T-cell (primary cell): ENCODE measurements at regions not wholly inside any gene's neighbourhood (a gene's known extent, or its start where the extent isn't known, plus 50 kb on each side); places are given as distances from the start of the nearest gene placed in this dataset.

ENCODE experiments used
- ATAC-seq, 4 experiments: fragments of 200-7000 bp in 3 of 4; fragments of 150-1000 bp in 1 of 4; cut with Tn5 transposase; replicated peaks in 1 of 4; 1 replicate in 3 of 4; 2 replicates in 1 of 4; pipeline ENCODE4 v1.10.0; 2021; ENCODE audit warnings: moderate library complexity in 3 of 4, mild to moderate bottlenecking in 2 of 4, moderate number of reproducible peaks in 1 of 4
- CTCF ChIA-PET, 2 donors: fragments of 300-600 bp; sonication (Branson Sonifier 250); formaldehyde crosslinking; loops; one replicate each; lab custom pipeline; 2022; ENCODE audit warnings: antibody characterized with exemption in 2 of 2; lab: Charles Lee
- POLR2A ChIA-PET, 2 donors: fragments of 300-600 bp; sonication (Branson Sonifier 250); formaldehyde crosslinking; loops; one replicate each; lab custom pipeline; 2022; ENCODE audit warnings: antibody characterized with exemption in 2 of 2; lab: Charles Lee
- DNase-seq, 35 experiments: peaks; one replicate each; pipeline versions ENCODE4 v3.0.0 to v3.0.0-alpha.2; 2013 to 2023
- H3K27ac ChIP-seq: one replicate; pipeline ENCODE4 v1.5.1; 2013; ENCODE audit warnings: low read length
- H3K27me3 ChIP-seq, 2 experiments: replicated peaks in 1 of 2; 1 replicate in 1 of 2; 2 replicates in 1 of 2; pipeline versions ENCODE4 v1.6.1 to v1.7.0; 2013; ENCODE audit warnings: low read length in 1 of 2, mixed read lengths in 1 of 2; ENCODE audit not compliant: control insufficient read depth in 2 of 2, insufficient read depth in 2 of 2; ENCODE audit errors: extremely low read depth in 1 of 2
- H3K36me3 ChIP-seq, 2 donors: 1 replicate in 1 of 2; 2 replicates in 1 of 2; pipeline versions ENCODE4 v1.6.1 to v1.7.0; 2013; ENCODE audit warnings: low read length in 1 of 2; ENCODE audit not compliant: control insufficient read depth in 2 of 2, insufficient read depth in 1 of 2; ENCODE audit errors: extremely low read depth in 1 of 2
- H3K4me1 ChIP-seq, 2 experiments: 1 replicate in 1 of 2; 2 replicates in 1 of 2; pipeline versions ENCODE4 v1.6.1 to v1.7.0; 2013; ENCODE audit warnings: low read length in 2 of 2, mixed read lengths in 1 of 2; ENCODE audit not compliant: insufficient read depth in 2 of 2, control insufficient read depth in 1 of 2; ENCODE audit errors: extremely low read depth in 1 of 2
- H3K4me3 ChIP-seq, 2 donors: 1 replicate in 1 of 2; 2 replicates in 1 of 2; pipeline versions ENCODE4 v1.5.1 to v1.7.0; 2013; ENCODE audit warnings: mild to moderate bottlenecking in 2 of 2, low read length in 1 of 2, moderate library complexity in 1 of 2; ENCODE audit not compliant: control insufficient read depth in 1 of 2; ENCODE audit errors: extremely low read depth in 1 of 2
- H3K9me3 ChIP-seq: 2 replicates; pipeline ENCODE4 v1.7.0; 2013
- H3K27ac Mint-ChIP-seq, 2 donors: one replicate each; pipeline ENCODE4 v1.8.0; 2020 to 2021; ENCODE audit warnings: mild to moderate bottlenecking in 2 of 2, mixed read lengths in 2 of 2
- H3K27me3 Mint-ChIP-seq, 2 donors: one replicate each; pipeline ENCODE4 v1.8.0; 2021 to 2022; ENCODE audit warnings: mixed read lengths in 2 of 2
- H3K36me3 Mint-ChIP-seq: one replicate; pipeline ENCODE4 v1.8.0; 2021; ENCODE audit warnings: mixed read lengths
- H3K4me1 Mint-ChIP-seq, 3 donors: one replicate each; pipeline ENCODE4 v1.8.0; 2020 to 2022; ENCODE audit warnings: mixed read lengths in 3 of 3, mild to moderate bottlenecking in 1 of 3
- H3K4me3 Mint-ChIP-seq, 3 donors: one replicate each; pipeline ENCODE4 v1.8.0; 2020 to 2022; ENCODE audit warnings: mild to moderate bottlenecking in 3 of 3, mixed read lengths in 3 of 3, moderate library complexity in 3 of 3
- H3K9me3 Mint-ChIP-seq, 3 donors: one replicate each; pipeline ENCODE4 v1.8.0; 2020 to 2022; ENCODE audit warnings: mixed read lengths in 3 of 3
- WGBS: methylation state at CpG from one replicate; pipeline ENCODE4 v1.1.5; 2013; ENCODE audit warnings: missing lambda C conversion rate; ENCODE audit not compliant: insufficient coverage; 5-methylcytosine and 5-hydroxymethylcytosine counted together

GRCh38 chr6:156725712-156726111, 51.5 kb upstream of the ARID1B start:
- Histone ChIP-seq H3K36me3 (no peaks in the 10 kb centered on the region), H3K27ac (no peak overlapping the region), H3K4me1 (no peaks in the 10 kb centered on the region), H3K9me3 (no peaks in the 10 kb centered on the region), H3K4me3 (no peak overlapping the region), H3K27me3 (peaks cover 0 to 3% of the 10 kb centered on the region in 2 experiments)
- Mint-ChIP-seq H3K27me3 (peaks cover 0 to 2% of the 10 kb centered on the region in 2 donors), H3K4me1 (peaks cover 1 to 9% (median 4%) of the 10 kb centered on the region in 3 donors), H3K36me3 (no peaks in the 10 kb centered on the region), H3K4me3 (no peak overlapping the region), H3K9me3 (no peaks in the 10 kb centered on the region), H3K27ac (no peak overlapping the region)
- ChIA-PET POLR2A (no interaction called here), CTCF (no interaction called here)
- DNase-seq (no peak), ATAC-seq (no peak)

GRCh38 chr6:156720691-156721685, 56.2 kb upstream of the ARID1B start:
- Histone ChIP-seq H3K27me3 (no peaks in the 10 kb centered on the region), H3K36me3 (no peaks in the 10 kb centered on the region), H3K4me1 (peaks cover 2 to 15% of the 10 kb centered on the region in 2 experiments), H3K4me3 (no peak overlapping the region), H3K27ac (peak overlapping the region; percentile 40), H3K9me3 (no peaks in the 10 kb centered on the region)
- H3K4me3 Mint-ChIP-seq: peak overlapping the region in 2 of 3 donors; percentile 82 to 84
- ChIA-PET CTCF (interaction anchor here (0.6 to 1.0 kb wide), 4 partner anchors 28 to 155 kb away, joined by 3 read pairs; no protein-coding TSS in a partner anchor), POLR2A (interaction anchor here in 1 of 2 donors (0.6 to 1.1 kb wide), 2 partner anchors 50 to 56 kb away, joined by 3 read pairs; partner anchors contain the start of gene ARID1B)
- H3K9me3 Mint-ChIP-seq: no peaks in the 10 kb centered on the region
- ATAC-seq (no peak), DNase-seq (no peak)
- peaks cover 14 to 24% (median 16%) of the 10 kb centered on the region in 3 donors for H3K4me1 Mint-ChIP-seq
- peak overlapping the region; percentile 82 to 87 for H3K27ac Mint-ChIP-seq
- H3K27me3 Mint-ChIP-seq: no peaks in the 10 kb centered on the region
- 94% methylated on average over 8 of the region's 17 CpGs for WGBS
- no peaks in the 10 kb centered on the region for H3K36me3 Mint-ChIP-seq

- ChIA-PET POLR2A (interaction anchor here in 1 of 2 donors (0.7 to 1.1 kb wide), 2 partner anchors 57 to 60 kb away, joined by 3 read pairs; partner anchors contain the start of gene ARID1B), CTCF (interaction anchor here in 1 of 2 donors (1.0 kb wide), 1 partner anchor 62 kb away, joined by 3 read pairs; no protein-coding TSS in a partner anchor)
- Mint-ChIP-seq H3K4me1 (peaks cover 14 to 24% (median 16%) of the 10 kb centered on the region in 3 donors), H3K9me3 (no peaks in the 10 kb centered on the region), H3K27me3 (no peaks in the 10 kb centered on the region), H3K27ac (peak overlapping the region; percentile 93 to 94), H3K36me3 (no peaks in the 10 kb centered on the region), H3K4me3 (peak overlapping the region; percentile 76 to 84 (median 82))
- Histone ChIP-seq H3K36me3 (no peaks in the 10 kb centered on the region), H3K4me1 (peaks cover 2 to 15% of the 10 kb centered on the region in 2 experiments), H3K27ac (peak overlapping the region; percentile 68), H3K27me3 (no peaks in the 10 kb centered on the region), H3K4me3 (peak overlapping the region; percentile 53 to 71), H3K9me3 (no peaks in the 10 kb centered on the region)
- ATAC-seq (peak; percentile 95 to 97 (median 96)), DNase-seq (peak; percentile 51 to 80 (median 69))
- WGBS: 7% methylated on average over 45 of the region's 50 CpGs
These were observed 57.2 kb upstream of the ARID1B start for GRCh38 chr6:156719720-156720563.

GRCh38 chr6:156719395-156719719, 57.8 kb upstream of the ARID1B start:
- ChIA-PET CTCF (no interaction called here), POLR2A (interaction anchor here in 1 of 2 donors (0.7 kb wide), 1 partner anchor 61 kb away, joined by 3 read pairs; no protein-coding TSS in a partner anchor)
- no peaks in the 10 kb centered on the region for H3K27me3 ChIP-seq
- Mint-ChIP-seq H3K27ac (peak overlapping the region; percentile 93 to 94), H3K4me3 (peak overlapping the region; percentile 76 to 84 (median 82)), H3K9me3 (no peaks in the 10 kb centered on the region), H3K36me3 (no peaks in the 10 kb centered on the region), H3K4me1 (peaks cover 14 to 24% (median 16%) of the 10 kb centered on the region in 3 donors), H3K27me3 (no peaks in the 10 kb centered on the region)
- H3K9me3 ChIP-seq: no peaks in the 10 kb centered on the region
- DNase-seq (peak in 1 of 35 experiments; percentile 4), ATAC-seq (no peak)
- H3K4me3 ChIP-seq: peak overlapping the region; percentile 53 to 71
- peak overlapping the region; percentile 68 for H3K27ac ChIP-seq
- no peaks in the 10 kb centered on the region for H3K36me3 ChIP-seq
- 91% methylated on average over 8 of the region's 13 CpGs for WGBS
- peaks cover 2 to 15% of the 10 kb centered on the region in 2 experiments for H3K4me1 ChIP-seq

- H3K36me3 Mint-ChIP-seq: no peaks in the 10 kb centered on the region
These were observed 58.4 kb upstream of the ARID1B start for GRCh38 chr6:156718647-156719394.

More at GRCh38 chr6:156718647-156719394, 58.4 kb upstream of the ARID1B start:
- H3K4me1 Mint-ChIP-seq: peaks cover 14 to 24% (median 16%) of the 10 kb centered on the region in 3 donors
- ATAC-seq (no peak), DNase-seq (no peak)
- no peak overlapping the region for H3K4me3 ChIP-seq
- WGBS: 90% methylated on average over 3 of the region's 18 CpGs
- ChIA-PET CTCF (no interaction called here), POLR2A (no interaction called here)
- H3K9me3 Mint-ChIP-seq: no peaks in the 10 kb centered on the region
- H3K4me1 ChIP-seq: peaks cover 2 to 15% of the 10 kb centered on the region in 2 experiments
- H3K27ac Mint-ChIP-seq: peak overlapping the region; percentile 28 to 93
- H3K36me3 ChIP-seq: no peaks in the 10 kb centered on the region
- no peaks in the 10 kb centered on the region for H3K27me3 Mint-ChIP-seq
- H3K27me3 ChIP-seq: no peaks in the 10 kb centered on the region
- H3K9me3 ChIP-seq: no peaks in the 10 kb centered on the region
- no peak overlapping the region for H3K27ac ChIP-seq
- H3K4me3 Mint-ChIP-seq: peak overlapping the region in 2 of 3 donors; percentile 76 to 84
